SU-DHL-6 (cell line): ENCODE measurements at regions not wholly inside any gene's neighbourhood (a gene's known extent, or its start where the extent isn't known, plus 50 kb on each side); places are given as distances from the start of the nearest gene placed in this dataset.

ENCODE experiments used
- H2AFZ ChIP-seq: fragments of 200-600 bp; sonication (generic); 2 replicates; pipeline ENCODE4 v1.6.1; 2014; ENCODE audit warnings: low read depth, mild to moderate bottlenecking, moderate library complexity, mixed read lengths, antibody characterized with exemption, low read length; ENCODE audit not compliant: severe bottlenecking
- H3F3A ChIP-seq: fragments of 200-600 bp; shearing (Covaris generic); 2 replicates; pipeline ENCODE4 v1.6.0; 2016; ENCODE audit warnings: antibody characterized with exemption, mild to moderate bottlenecking; ENCODE audit not compliant: insufficient read depth
- H3K27ac ChIP-seq: fragments of 200-600 bp; sonication (generic); 2 replicates; pipeline ENCODE4 v1.5.1; 2016; ENCODE audit warnings: low read depth, mild to moderate bottlenecking, low read length, moderate library complexity, mixed read lengths
- H3K27me3 ChIP-seq: fragments of 200-600 bp; sonication (generic), shearing (Covaris generic); 2 replicates; pipeline ENCODE4 v1.6.0; 2014; ENCODE audit warnings: mild to moderate bottlenecking, low read length
- H3K36me3 ChIP-seq: fragments of 200-600 bp; sonication (generic); 2 replicates; pipeline ENCODE4 v1.6.1; 2014; ENCODE audit warnings: mild to moderate bottlenecking, low read length, mixed read lengths
- H3K4me2 ChIP-seq: fragments of 300-600, 200-600 bp; shearing (Covaris generic), sonication (generic); 2 replicates; pipeline ENCODE4 v1.6.0; 2014; ENCODE audit warnings: low read length, low read depth, mild to moderate bottlenecking; ENCODE audit not compliant: poor library complexity, severe bottlenecking
- H3K4me3 ChIP-seq: fragments of 200-600 bp; sonication (generic); 2 replicates; pipeline ENCODE4 v1.5.1; 2014; ENCODE audit warnings: antibody characterized with exemption, low read length, mild to moderate bottlenecking, mixed read lengths; ENCODE audit not compliant: insufficient read depth, poor library complexity, severe bottlenecking
- H3K79me2 ChIP-seq: fragments of 200-600 bp; sonication (generic); 2 replicates; pipeline ENCODE4 v1.6.1; 2014; ENCODE audit warnings: mild to moderate bottlenecking, low read length, moderate library complexity; ENCODE audit not compliant: insufficient read depth
- H3K9ac ChIP-seq: fragments of 200-600 bp; sonication (generic); 2 replicates; pipeline ENCODE4 v1.7.0; 2014; ENCODE audit warnings: mild to moderate bottlenecking, low read length
- H3K9me2 ChIP-seq: fragments of 200-600 bp; sonication (generic); replicated peaks from 2 replicates; pipeline ENCODE4 v1.6.1; 2014; ENCODE audit warnings: low read length; ENCODE audit not compliant: insufficient read depth
- H3K9me3 ChIP-seq: fragments of 200-600 bp; sonication (generic); 2 replicates; pipeline ENCODE4 v1.6.1; 2014; ENCODE audit warnings: low read length, mixed read lengths; ENCODE audit not compliant: insufficient read depth
- H4K20me1 ChIP-seq: fragments of 200-600 bp; sonication (generic); 2 replicates; pipeline ENCODE4 v1.6.1; 2014; ENCODE audit warnings: low read depth, mild to moderate bottlenecking, antibody characterized with exemption, low read length, moderate library complexity, mixed read lengths
- CTCF ChIP-seq: fragments of 200-600 bp; sonication (generic); IDR thresholded peaks from one replicate; pipeline ENCODE4 v1.5.1; 2017; ENCODE audit warnings: antibody characterized with exemption, mild to moderate bottlenecking, low read length, moderate library complexity; ENCODE audit not compliant: insufficient read depth, poor library complexity, severe bottlenecking
- EZH2phosphoT487 ChIP-seq: fragments of 200-600 bp; sonication (generic), shearing (Covaris generic); conservative IDR thresholded peaks from 2 replicates; pipeline ENCODE4 v1.6.1; 2018; ENCODE audit warnings: mild to moderate bottlenecking, antibody characterized with exemption, low read length, moderate library complexity, mixed read lengths

GRCh38 chr1:189775343-189775742 lies 702.3 kb downstream of the BRINP3 start:
- Histone ChIP-seq H3K9me3 (no peaks in the 10 kb centered on the region), H3K4me3 (no peak overlapping the region), H3F3A (no peaks in the 10 kb centered on the region), H3K79me2 (no peaks in the 10 kb centered on the region), H3K9me2 (no peaks in the 10 kb centered on the region), H3K27ac (no peak overlapping the region), H3K9ac (no peak overlapping the region), H4K20me1 (no peaks in the 10 kb centered on the region), H2AFZ (no peak overlapping the region), H3K27me3 (no peaks in the 10 kb centered on the region), H3K36me3 (no peaks in the 10 kb centered on the region), H3K4me2 (no peak overlapping the region)
- no peak for TF ChIP-seq EZH2phosphoT487
- no peak for TF ChIP-seq CTCF

GRCh38 chr1:189779034-189779433 lies 698.6 kb downstream of the BRINP3 start:
- no peak overlapping the region for H3K27ac ChIP-seq
- H3K79me2 ChIP-seq, result no peaks in the 10 kb centered on the region
- H3K9ac ChIP-seq, result no peak overlapping the region
- H3K9me2 ChIP-seq, result no peaks in the 10 kb centered on the region
- H3K36me3 ChIP-seq, result no peaks in the 10 kb centered on the region
- H3K4me2 ChIP-seq, result no peak overlapping the region
- H3K27me3 ChIP-seq, result no peaks in the 10 kb centered on the region
- no peak overlapping the region for H2AFZ ChIP-seq
- no peaks in the 10 kb centered on the region for H3K9me3 ChIP-seq
- TF ChIP-seq CTCF (no peak), EZH2phosphoT487 (no peak)
- no peaks in the 10 kb centered on the region for H3F3A ChIP-seq
- no peaks in the 10 kb centered on the region for H4K20me1 ChIP-seq
- no peak overlapping the region for H3K4me3 ChIP-seq

- TF ChIP-seq CTCF (no peak), EZH2phosphoT487 (no peak)
- Histone ChIP-seq H3K4me3 (no peak overlapping the region), H3K27me3 (no peaks in the 10 kb centered on the region), H3K27ac (no peak overlapping the region), H2AFZ (peak overlapping the region; percentile 18), H3K9me2 (no peaks in the 10 kb centered on the region), H3K4me2 (no peak overlapping the region), H3K79me2 (no peaks in the 10 kb centered on the region), H3F3A (no peaks in the 10 kb centered on the region), H3K36me3 (no peaks in the 10 kb centered on the region), H4K20me1 (no peaks in the 10 kb centered on the region), H3K9me3 (no peaks in the 10 kb centered on the region), H3K9ac (no peak overlapping the region)
Observed at GRCh38 chr1:189782295-189782694, 695.4 kb downstream of the BRINP3 start.

- Histone ChIP-seq H3K79me2 (no peaks in the 10 kb centered on the region), H3K4me2 (no peak overlapping the region), H3F3A (no peaks in the 10 kb centered on the region), H2AFZ (no peak overlapping the region), H3K4me3 (no peak overlapping the region), H4K20me1 (no peaks in the 10 kb centered on the region), H3K9ac (no peak overlapping the region), H3K27me3 (no peaks in the 10 kb centered on the region), H3K9me3 (no peaks in the 10 kb centered on the region), H3K9me2 (no peaks in the 10 kb centered on the region), H3K27ac (no peak overlapping the region), H3K36me3 (no peaks in the 10 kb centered on the region)
- TF ChIP-seq EZH2phosphoT487 (no peak), CTCF (no peak)
Observed at GRCh38 chr1:189783456-189783855, 694.2 kb downstream of the BRINP3 start.
